GM23338 (cell line): ENCODE measurements at regions not wholly inside any gene's neighbourhood (a gene's known extent, or its start where the extent isn't known, plus 50 kb on each side); places are given as distances from the start of the nearest gene placed in this dataset.

Experiments used
- ATAC-seq: fragments of 200-7000 bp; cut with Tn5 transposase; 3 replicates; pipeline ENCODE4 v1.9.1; 2020
- DNase-seq: peaks from one replicate; pipeline ENCODE4 v3.0.0-alpha.2; 2015; ENCODE audit warnings: low spot score
- H2AFZ ChIP-seq: fragments of 200-600 bp; sonication (generic); 2 replicates; pipeline ENCODE4 v1.8.0; 2016; ENCODE audit warnings: antibody characterized with exemption, mild to moderate bottlenecking, moderate library complexity
- H3F3A ChIP-seq: fragments of 200-600 bp; sonication (generic); replicated peaks from 2 replicates; pipeline ENCODE4 v1.8.0; 2017; ENCODE audit warnings: antibody characterized with exemption, mixed run types, low read depth
- H3K27ac ChIP-seq: fragments of 200-600 bp; sonication (generic); 2 replicates; pipeline ENCODE4 v1.6.1; 2016; ENCODE audit warnings: low read depth
- H3K27me3 ChIP-seq: fragments of 200-600 bp; sonication (generic); 2 replicates; pipeline ENCODE4 v1.8.0; 2016; ENCODE audit warnings: mild to moderate bottlenecking, mixed run types, moderate library complexity; ENCODE audit not compliant: insufficient read depth
- H3K36me3 ChIP-seq: fragments of 200-600 bp; sonication (generic); 2 replicates; pipeline ENCODE4 v1.8.0; 2016; ENCODE audit warnings: mild to moderate bottlenecking; ENCODE audit not compliant: insufficient read depth
- H3K4me1 ChIP-seq: fragments of 200-600 bp; sonication (generic); 2 replicates; pipeline ENCODE4 v1.8.0; 2016; ENCODE audit warnings: mild to moderate bottlenecking, moderate library complexity; ENCODE audit not compliant: insufficient read depth
- H3K4me2 ChIP-seq: fragments of 200-600 bp; sonication (generic); 2 replicates; pipeline ENCODE4 v1.7.1; 2017; ENCODE audit warnings: mixed run types
- H3K4me3 ChIP-seq: fragments of 200-600 bp; sonication (generic); 2 replicates; pipeline ENCODE4 v1.6.1; 2016; ENCODE audit warnings: mixed run types
- H3K79me2 ChIP-seq: fragments of 200-600 bp; sonication (generic); replicated peaks from 2 replicates; pipeline ENCODE4 v1.8.0; 2017; ENCODE audit warnings: mild to moderate bottlenecking; ENCODE audit not compliant: insufficient read depth
- H3K9me2 ChIP-seq: fragments of 200-600 bp; sonication (generic); 2 replicates; pipeline ENCODE4 v1.8.0; 2017; ENCODE audit not compliant: insufficient read depth
- H4K20me1 ChIP-seq: fragments of 200-600 bp; sonication (generic); replicated peaks from 2 replicates; pipeline ENCODE4 v1.8.0; 2017; ENCODE audit warnings: mild to moderate bottlenecking; ENCODE audit not compliant: insufficient read depth
- H3K27ac Mint-ChIP-seq: 2 replicates; pipeline ENCODE4 v1.8.0; 2020; ENCODE audit warnings: inconsistent platforms, mild to moderate bottlenecking, moderate library complexity, mixed read lengths
- H3K27me3 Mint-ChIP-seq: 3 replicates; pipeline ENCODE4 v1.8.0; 2022; ENCODE audit warnings: low read depth, mild to moderate bottlenecking, moderate library complexity, mixed read lengths, inconsistent platforms; ENCODE audit not compliant: insufficient read depth, poor library complexity
- H3K36me3 Mint-ChIP-seq: 3 replicates; pipeline ENCODE4 v1.8.0; 2021; ENCODE audit warnings: low read depth, mild to moderate bottlenecking, inconsistent platforms, moderate library complexity, mixed read lengths
- H3K4me1 Mint-ChIP-seq: 3 replicates; pipeline ENCODE4 v1.8.0; 2020; ENCODE audit warnings: mild to moderate bottlenecking, inconsistent platforms, mixed read lengths
- H3K4me3 Mint-ChIP-seq: 3 replicates; pipeline ENCODE4 v1.8.0; 2021; ENCODE audit warnings: moderate library complexity, mild to moderate bottlenecking, inconsistent platforms, mixed read lengths
- H3K9me3 Mint-ChIP-seq: 3 replicates; pipeline ENCODE4 v1.8.0; 2020; ENCODE audit warnings: moderate library complexity, mild to moderate bottlenecking, inconsistent platforms, mixed read lengths
- CREB1 ChIP-seq: fragments of 250-450 bp; sonication (Bioruptor Pico); IDR thresholded peaks from 2 replicates; pipeline ENCODE4 v1.5.0; 2020; ENCODE audit warnings: low read depth, mild to moderate bottlenecking, moderate library complexity
- EZH2 ChIP-seq: fragments of 200-600 bp; sonication (generic); IDR thresholded peaks from one replicate; pipeline ENCODE4 v1.8.0; 2017; ENCODE audit warnings: antibody characterized with exemption, mild to moderate bottlenecking, low read depth; ENCODE audit not compliant: unreplicated experiment
- EZH2phosphoT487 ChIP-seq: fragments of 200-600 bp; sonication (generic); IDR thresholded peaks from one replicate; pipeline ENCODE4 v1.8.1; 2018; ENCODE audit warnings: antibody characterized with exemption; ENCODE audit not compliant: unreplicated experiment
- JUNB ChIP-seq: IDR thresholded peaks from one replicate; pipeline ENCODE4 v1.6.1; 2016; ENCODE audit warnings: antibody characterized with exemption; ENCODE audit not compliant: unreplicated experiment
- NANOG ChIP-seq: IDR thresholded peaks from 2 replicates; pipeline ENCODE4 v1.6.1; 2016; ENCODE audit warnings: antibody characterized with exemption, borderline replicate concordance
- POLR2AphosphoS5 ChIP-seq: IDR thresholded peaks from 2 replicates; pipeline ENCODE4 v1.6.1; 2016; ENCODE audit warnings: antibody characterized with exemption, low read depth
- STAT1 ChIP-seq: IDR thresholded peaks from one replicate; pipeline ENCODE4 v1.6.1; 2016; ENCODE audit warnings: antibody characterized with exemption; ENCODE audit not compliant: unreplicated experiment
- ZNF114 ChIP-seq: fragments of 250-450 bp; sonication (Bioruptor Pico); IDR thresholded peaks from 2 replicates; pipeline ENCODE4 v1.5.0; 2020; ENCODE audit warnings: mild to moderate bottlenecking, moderate library complexity
- ZNF331 ChIP-seq: fragments of 250-450 bp; sonication (Bioruptor Pico); IDR thresholded peaks from 2 replicates; pipeline ENCODE4 v1.5.0; 2020; ENCODE audit warnings: low read depth, mild to moderate bottlenecking, moderate library complexity
- TF ChIP-seq, protein P1 (sequence below): IDR thresholded peaks from 2 replicates; pipeline ENCODE4 v1.6.1; 2016; ENCODE audit warnings: antibody characterized with exemption
- TF ChIP-seq, protein P2 (sequence below), 2 experiments: fragments of 200-600 bp in 1 of 2; sonication (generic) in 1 of 2; conservative IDR thresholded peaks; 2 replicates each; pipeline versions ENCODE4 v1.5.1 to v1.6.1; 2016 to 2017; ENCODE audit warnings: antibody characterized with exemption in 2 of 2, low read depth in 2 of 2, mild to moderate bottlenecking in 2 of 2, moderate library complexity in 1 of 2
- TF ChIP-seq, protein P3 (sequence below): fragments of 250-450 bp; sonication (Bioruptor Pico); IDR thresholded peaks from 2 replicates; pipeline ENCODE4 v1.5.0; 2020; ENCODE audit warnings: mild to moderate bottlenecking, moderate library complexity
- TF ChIP-seq, protein P4 (sequence below): IDR thresholded peaks from one replicate; pipeline ENCODE4 v1.6.1; 2018; ENCODE audit warnings: antibody characterized with exemption; ENCODE audit not compliant: unreplicated experiment

DNA sequence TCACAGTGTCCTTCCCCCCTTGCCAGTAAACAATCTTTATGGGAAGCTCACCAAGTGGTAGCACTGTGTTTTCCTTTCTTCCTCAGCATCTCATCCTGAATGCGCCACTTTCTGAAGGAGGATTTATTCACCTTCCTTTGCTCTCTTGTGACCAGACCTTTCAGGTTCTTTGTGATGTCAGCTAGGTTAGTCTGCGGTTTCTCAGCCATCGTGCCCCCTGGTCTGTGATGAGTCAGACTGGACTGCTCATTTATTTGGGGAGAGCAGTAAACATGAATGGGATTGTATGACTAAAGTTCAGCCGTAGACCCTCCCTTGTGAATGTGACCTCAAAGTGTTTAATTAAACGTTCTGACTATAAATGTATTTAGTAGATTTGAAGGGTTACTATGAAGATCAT, 235.1 kb upstream of the CELF2 start:
- H3K27me3 Mint-ChIP-seq = no peaks in the 10 kb centered on the region
- no peak overlapping the region for H2AFZ ChIP-seq
- no peak overlapping the region for H3K27ac ChIP-seq
- H3K36me3 Mint-ChIP-seq = peaks cover 6% of the 10 kb centered on the region; the same call in 1 of the 3 replicates
- 0 out of 2 replicates have a peak, but pooled peaks cover 5% of the 10 kb centered on the region for H3K9me2 ChIP-seq
- H3K79me2 ChIP-seq = no peaks in the 10 kb centered on the region
- ATAC-seq (no peak), DNase-seq (no peak)
- H3F3A ChIP-seq = no peaks in the 10 kb centered on the region
- peaks cover 9% of the 10 kb centered on the region for H3K9me3 Mint-ChIP-seq
- no peaks in the 10 kb centered on the region for H3K36me3 ChIP-seq
- H3K27me3 ChIP-seq = no peaks in the 10 kb centered on the region
- TF ChIP-seq ZNF331 (no peak), CREB1 (CRISPR knock-in tag) (no peak), POLR2AphosphoS5 (no peak), EZH2phosphoT487 (no peak), ZNF114 (no peak), JUNB (no peak), EZH2 (no peak), STAT1 (no peak), NANOG (no peak)
- TF ChIP-seq, protein P1, sequence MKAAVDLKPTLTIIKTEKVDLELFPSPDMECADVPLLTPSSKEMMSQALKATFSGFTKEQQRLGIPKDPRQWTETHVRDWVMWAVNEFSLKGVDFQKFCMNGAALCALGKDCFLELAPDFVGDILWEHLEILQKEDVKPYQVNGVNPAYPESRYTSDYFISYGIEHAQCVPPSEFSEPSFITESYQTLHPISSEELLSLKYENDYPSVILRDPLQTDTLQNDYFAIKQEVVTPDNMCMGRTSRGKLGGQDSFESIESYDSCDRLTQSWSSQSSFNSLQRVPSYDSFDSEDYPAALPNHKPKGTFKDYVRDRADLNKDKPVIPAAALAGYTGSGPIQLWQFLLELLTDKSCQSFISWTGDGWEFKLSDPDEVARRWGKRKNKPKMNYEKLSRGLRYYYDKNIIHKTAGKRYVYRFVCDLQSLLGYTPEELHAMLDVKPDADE = no peak
- TF ChIP-seq, protein P2, sequence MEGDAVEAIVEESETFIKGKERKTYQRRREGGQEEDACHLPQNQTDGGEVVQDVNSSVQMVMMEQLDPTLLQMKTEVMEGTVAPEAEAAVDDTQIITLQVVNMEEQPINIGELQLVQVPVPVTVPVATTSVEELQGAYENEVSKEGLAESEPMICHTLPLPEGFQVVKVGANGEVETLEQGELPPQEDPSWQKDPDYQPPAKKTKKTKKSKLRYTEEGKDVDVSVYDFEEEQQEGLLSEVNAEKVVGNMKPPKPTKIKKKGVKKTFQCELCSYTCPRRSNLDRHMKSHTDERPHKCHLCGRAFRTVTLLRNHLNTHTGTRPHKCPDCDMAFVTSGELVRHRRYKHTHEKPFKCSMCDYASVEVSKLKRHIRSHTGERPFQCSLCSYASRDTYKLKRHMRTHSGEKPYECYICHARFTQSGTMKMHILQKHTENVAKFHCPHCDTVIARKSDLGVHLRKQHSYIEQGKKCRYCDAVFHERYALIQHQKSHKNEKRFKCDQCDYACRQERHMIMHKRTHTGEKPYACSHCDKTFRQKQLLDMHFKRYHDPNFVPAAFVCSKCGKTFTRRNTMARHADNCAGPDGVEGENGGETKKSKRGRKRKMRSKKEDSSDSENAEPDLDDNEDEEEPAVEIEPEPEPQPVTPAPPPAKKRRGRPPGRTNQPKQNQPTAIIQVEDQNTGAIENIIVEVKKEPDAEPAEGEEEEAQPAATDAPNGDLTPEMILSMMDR (conservative IDR thresholded peaks at IDR 0.05; ENCODE audit: low read depth in 2 of 2) = no peak
- TF ChIP-seq, protein P3, sequence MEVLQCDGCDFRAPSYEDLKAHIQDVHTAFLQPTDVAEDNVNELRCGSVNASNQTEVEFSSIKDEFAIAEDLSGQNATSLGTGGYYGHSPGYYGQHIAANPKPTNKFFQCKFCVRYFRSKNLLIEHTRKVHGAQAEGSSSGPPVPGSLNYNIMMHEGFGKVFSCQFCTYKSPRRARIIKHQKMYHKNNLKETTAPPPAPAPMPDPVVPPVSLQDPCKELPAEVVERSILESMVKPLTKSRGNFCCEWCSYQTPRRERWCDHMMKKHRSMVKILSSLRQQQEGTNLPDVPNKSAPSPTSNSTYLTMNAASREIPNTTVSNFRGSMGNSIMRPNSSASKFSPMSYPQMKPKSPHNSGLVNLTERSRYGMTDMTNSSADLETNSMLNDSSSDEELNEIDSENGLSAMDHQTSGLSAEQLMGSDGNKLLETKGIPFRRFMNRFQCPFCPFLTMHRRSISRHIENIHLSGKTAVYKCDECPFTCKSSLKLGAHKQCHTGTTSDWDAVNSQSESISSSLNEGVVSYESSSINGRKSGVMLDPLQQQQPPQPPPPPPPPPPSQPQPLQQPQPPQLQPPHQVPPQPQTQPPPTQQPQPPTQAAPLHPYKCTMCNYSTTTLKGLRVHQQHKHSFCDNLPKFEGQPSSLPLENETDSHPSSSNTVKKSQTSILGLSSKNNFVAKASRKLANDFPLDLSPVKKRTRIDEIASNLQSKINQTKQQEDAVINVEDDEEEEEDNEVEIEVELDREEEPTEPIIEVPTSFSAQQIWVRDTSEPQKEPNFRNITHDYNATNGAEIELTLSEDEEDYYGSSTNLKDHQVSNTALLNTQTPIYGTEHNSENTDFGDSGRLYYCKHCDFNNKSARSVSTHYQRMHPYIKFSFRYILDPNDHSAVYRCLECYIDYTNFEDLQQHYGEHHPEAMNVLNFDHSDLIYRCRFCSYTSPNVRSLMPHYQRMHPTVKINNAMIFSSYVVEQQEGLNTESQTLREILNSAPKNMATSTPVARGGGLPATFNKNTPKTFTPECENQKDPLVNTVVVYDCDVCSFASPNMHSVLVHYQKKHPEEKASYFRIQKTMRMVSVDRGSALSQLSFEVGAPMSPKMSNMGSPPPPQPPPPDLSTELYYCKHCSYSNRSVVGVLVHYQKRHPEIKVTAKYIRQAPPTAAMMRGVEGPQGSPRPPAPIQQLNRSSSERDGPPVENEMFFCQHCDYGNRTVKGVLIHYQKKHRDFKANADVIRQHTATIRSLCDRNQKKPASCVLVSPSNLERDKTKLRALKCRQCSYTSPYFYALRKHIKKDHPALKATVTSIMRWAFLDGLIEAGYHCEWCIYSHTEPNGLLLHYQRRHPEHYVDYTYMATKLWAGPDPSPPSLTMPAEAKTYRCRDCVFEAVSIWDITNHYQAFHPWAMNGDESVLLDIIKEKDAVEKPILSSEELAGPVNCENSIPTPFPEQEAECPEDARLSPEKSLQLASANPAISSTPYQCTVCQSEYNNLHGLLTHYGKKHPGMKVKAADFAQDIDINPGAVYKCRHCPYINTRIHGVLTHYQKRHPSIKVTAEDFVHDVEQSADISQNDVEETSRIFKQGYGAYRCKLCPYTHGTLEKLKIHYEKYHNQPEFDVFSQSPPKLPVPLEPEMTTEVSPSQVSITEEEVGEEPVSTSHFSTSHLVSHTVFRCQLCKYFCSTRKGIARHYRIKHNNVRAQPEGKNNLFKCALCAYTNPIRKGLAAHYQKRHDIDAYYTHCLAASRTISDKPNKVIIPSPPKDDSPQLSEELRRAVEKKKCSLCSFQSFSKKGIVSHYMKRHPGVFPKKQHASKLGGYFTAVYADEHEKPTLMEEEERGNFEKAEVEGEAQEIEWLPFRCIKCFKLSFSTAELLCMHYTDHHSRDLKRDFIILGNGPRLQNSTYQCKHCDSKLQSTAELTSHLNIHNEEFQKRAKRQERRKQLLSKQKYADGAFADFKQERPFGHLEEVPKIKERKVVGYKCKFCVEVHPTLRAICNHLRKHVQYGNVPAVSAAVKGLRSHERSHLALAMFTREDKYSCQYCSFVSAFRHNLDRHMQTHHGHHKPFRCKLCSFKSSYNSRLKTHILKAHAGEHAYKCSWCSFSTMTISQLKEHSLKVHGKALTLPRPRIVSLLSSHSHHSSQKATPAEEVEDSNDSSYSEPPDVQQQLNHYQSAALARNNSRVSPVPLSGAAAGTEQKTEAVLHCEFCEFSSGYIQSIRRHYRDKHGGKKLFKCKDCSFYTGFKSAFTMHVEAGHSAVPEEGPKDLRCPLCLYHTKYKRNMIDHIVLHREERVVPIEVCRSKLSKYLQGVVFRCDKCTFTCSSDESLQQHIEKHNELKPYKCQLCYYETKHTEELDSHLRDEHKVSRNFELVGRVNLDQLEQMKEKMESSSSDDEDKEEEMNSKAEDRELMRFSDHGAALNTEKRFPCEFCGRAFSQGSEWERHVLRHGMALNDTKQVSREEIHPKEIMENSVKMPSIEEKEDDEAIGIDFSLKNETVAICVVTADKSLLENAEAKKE (CRISPR knock-in tag) = no peak
- TF ChIP-seq, protein P4, sequence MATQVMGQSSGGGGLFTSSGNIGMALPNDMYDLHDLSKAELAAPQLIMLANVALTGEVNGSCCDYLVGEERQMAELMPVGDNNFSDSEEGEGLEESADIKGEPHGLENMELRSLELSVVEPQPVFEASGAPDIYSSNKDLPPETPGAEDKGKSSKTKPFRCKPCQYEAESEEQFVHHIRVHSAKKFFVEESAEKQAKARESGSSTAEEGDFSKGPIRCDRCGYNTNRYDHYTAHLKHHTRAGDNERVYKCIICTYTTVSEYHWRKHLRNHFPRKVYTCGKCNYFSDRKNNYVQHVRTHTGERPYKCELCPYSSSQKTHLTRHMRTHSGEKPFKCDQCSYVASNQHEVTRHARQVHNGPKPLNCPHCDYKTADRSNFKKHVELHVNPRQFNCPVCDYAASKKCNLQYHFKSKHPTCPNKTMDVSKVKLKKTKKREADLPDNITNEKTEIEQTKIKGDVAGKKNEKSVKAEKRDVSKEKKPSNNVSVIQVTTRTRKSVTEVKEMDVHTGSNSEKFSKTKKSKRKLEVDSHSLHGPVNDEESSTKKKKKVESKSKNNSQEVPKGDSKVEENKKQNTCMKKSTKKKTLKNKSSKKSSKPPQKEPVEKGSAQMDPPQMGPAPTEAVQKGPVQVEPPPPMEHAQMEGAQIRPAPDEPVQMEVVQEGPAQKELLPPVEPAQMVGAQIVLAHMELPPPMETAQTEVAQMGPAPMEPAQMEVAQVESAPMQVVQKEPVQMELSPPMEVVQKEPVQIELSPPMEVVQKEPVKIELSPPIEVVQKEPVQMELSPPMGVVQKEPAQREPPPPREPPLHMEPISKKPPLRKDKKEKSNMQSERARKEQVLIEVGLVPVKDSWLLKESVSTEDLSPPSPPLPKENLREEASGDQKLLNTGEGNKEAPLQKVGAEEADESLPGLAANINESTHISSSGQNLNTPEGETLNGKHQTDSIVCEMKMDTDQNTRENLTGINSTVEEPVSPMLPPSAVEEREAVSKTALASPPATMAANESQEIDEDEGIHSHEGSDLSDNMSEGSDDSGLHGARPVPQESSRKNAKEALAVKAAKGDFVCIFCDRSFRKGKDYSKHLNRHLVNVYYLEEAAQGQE = no peak
- no peaks in the 10 kb centered on the region for H4K20me1 ChIP-seq
- no peak overlapping the region for H3K4me2 ChIP-seq
- no peak overlapping the region for H3K4me3 Mint-ChIP-seq
- no peak overlapping the region for H3K4me3 ChIP-seq
- no peaks in the 10 kb centered on the region for H3K4me1 ChIP-seq
- peaks cover 7% of the 10 kb centered on the region for H3K4me1 Mint-ChIP-seq
- H3K27ac Mint-ChIP-seq = no peak overlapping the region
